AG09309 (cell line): ENCODE measurements at regions not wholly inside any gene's neighbourhood (a gene's known extent, or its start where the extent isn't known, plus 50 kb on each side); places are given as distances from the start of the nearest gene placed in this dataset.

ENCODE experiments used
- DNase-seq: peaks from one replicate; pipeline ENCODE4 v3.0.0-alpha.2; 2010; ENCODE audit warnings: low read depth
- H3K4me3 ChIP-seq: 2 replicates; pipeline ENCODE4 v1.5.1; 2011; ENCODE audit warnings: mild to moderate bottlenecking, low read depth, low read length, moderate library complexity; ENCODE audit not compliant: control insufficient read depth
- TF ChIP-seq, protein P1 (sequence below): IDR thresholded peaks from 2 replicates; pipeline ENCODE4 v1.5.1; 2011; ENCODE audit warnings: mild to moderate bottlenecking, low read depth, low read length, inconsistent platforms; ENCODE audit not compliant: insufficient read depth, control insufficient read depth; ENCODE audit errors: missing control alignments

DNA sequence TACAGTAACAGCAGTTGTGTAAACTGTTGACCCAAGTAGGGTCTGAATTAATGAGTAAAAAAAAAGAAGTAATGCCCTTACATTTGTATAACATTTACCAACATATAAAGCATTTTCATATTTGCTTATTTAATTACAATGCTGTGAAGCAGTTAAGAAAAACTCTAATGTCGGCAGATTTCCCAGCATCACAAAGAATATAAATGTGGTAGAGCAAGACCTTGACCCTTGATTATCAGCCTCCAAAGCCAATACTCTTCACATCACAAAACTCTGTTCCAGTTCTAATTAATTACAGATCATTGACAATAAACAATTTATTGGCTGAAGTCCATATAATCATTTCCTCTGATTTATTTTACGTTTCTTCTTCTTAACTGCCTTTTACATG is 130.2 kb downstream of the DUSP10 start:
- TF ChIP-seq, protein P1, sequence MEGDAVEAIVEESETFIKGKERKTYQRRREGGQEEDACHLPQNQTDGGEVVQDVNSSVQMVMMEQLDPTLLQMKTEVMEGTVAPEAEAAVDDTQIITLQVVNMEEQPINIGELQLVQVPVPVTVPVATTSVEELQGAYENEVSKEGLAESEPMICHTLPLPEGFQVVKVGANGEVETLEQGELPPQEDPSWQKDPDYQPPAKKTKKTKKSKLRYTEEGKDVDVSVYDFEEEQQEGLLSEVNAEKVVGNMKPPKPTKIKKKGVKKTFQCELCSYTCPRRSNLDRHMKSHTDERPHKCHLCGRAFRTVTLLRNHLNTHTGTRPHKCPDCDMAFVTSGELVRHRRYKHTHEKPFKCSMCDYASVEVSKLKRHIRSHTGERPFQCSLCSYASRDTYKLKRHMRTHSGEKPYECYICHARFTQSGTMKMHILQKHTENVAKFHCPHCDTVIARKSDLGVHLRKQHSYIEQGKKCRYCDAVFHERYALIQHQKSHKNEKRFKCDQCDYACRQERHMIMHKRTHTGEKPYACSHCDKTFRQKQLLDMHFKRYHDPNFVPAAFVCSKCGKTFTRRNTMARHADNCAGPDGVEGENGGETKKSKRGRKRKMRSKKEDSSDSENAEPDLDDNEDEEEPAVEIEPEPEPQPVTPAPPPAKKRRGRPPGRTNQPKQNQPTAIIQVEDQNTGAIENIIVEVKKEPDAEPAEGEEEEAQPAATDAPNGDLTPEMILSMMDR = no peak
- no peak for DNase-seq
- no peak overlapping the region for H3K4me3 ChIP-seq

DNA sequence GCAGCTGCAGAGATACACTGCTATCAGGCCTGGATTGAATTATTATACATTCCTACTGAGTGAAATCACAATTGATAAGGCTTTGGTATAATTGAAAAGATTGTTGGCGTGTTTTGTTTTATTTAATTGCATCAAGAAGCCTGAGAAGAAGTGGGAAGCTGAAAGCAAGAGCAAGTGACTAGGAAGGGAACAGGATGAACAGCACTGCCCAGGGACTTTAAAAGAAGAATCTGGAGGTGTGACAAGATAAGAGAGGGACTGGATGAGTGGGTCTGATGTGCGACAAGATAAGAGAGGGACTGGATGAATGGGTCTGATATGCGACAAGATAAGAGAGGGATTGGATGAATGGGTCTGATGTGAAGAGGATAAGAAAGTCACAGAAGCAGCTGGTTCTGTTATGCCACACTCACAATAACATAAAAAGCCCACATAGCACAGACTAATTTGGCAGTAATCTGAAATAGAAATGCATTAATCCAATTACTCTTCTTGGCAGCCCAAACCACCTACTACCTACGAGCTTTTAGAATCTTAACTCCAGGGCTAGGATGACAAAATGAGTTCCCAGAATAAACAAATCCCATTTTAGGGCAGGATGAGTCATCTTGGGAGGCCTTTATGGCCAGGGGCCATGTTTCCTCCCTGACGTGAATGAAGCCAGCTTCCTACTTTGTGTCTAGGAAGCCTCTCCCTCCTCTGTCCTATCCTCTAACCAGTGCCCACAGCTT is 129.7 kb downstream of the DUSP10 start:
- DNase-seq = peak; percentile 61
- H3K4me3 ChIP-seq = no peak overlapping the region
- TF ChIP-seq, protein P1 = no peak

DNA sequence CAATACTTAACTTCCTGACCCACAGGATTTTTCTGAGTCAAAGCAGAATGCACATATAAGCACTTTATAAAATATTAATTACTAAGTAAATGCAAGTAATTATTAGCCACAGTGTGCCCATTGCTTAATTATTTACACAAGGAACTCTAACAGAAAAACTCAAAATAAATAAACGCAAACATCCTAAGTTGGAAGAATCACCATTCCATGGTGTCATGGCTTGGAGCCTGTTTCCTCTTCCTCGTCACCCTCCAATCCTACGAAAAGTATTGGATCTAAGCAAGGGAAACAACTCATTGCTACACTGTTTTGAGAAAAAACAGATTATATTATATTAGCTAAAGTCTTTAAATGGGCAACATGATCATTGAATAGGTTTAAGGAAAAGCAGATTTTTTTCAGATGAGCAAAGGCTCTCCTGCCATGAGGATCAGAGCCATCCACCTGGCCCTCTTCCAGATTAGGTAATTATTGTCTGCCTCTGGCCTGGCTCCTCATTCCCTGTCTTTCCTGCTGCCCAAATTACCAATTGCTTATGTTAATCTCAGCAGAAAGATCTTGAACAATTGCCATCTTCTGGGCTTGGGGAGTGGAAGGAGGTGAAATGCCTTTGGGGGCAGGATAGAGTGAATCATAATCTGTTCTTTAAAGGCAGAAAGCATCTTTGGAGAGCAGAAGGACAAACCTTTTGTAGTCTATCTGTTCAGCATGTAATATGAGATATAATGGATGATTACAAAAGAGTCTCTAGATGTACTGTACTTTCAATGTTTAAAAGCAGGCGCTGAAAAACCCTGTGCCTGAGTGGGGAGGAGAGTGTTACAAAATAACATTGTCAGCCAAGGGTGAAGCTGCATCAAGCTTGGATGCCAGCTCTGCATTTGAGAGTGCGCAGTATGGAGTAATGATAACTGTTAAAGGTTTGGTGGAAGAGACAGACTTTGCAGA is 121.2 kb downstream of the DUSP10 start:
- no peak overlapping the region for H3K4me3 ChIP-seq
- TF ChIP-seq, protein P1 = no peak
- no peak for DNase-seq

DNA sequence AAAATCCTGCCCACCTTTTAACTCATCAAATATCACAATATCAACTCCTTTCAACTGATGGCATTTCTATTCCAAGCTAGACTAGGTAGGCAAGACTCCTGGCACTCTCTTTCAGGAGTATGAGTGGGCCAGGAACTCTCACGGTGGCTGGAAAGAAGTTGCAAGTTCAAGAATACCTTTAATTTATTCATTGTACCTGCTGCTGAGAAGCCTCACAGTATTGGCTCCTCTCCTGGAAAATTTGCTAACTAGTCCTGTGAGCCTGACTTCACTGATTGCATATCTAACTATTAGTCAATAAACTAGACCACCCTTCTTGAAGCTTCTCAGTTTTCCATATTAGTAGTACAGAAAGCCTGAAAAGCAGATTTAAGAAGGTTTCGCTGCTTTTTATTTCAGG is 120.2 kb downstream of the DUSP10 start:
- DNase-seq = no peak
- TF ChIP-seq, protein P1 = no peak

DNA sequence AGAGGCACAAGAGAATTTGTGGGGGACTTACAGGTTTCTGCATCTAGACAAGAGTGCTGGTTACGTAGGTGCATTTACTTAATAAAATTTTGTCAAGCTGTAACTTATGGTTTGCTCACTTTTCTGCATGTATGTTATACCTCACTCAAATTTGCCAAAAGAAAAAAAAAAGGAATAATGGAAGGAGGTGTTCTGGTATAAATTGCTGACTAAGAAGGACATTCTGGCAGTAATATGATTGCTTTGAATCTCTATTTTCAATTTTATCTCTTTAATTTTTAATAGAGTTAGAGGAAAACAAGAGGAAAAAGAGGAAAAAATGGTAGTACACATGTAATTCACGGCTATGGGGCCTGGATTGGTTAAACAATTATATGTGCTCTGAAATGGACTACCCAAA is 119.5 kb downstream of the DUSP10 start:
- no peak for DNase-seq
- no peak overlapping the region for H3K4me3 ChIP-seq
- TF ChIP-seq, protein P1 = no peak

More for the DNA sequence above, 120.2 kb downstream of the DUSP10 start:
- no peak overlapping the region for H3K4me3 ChIP-seq

DNA sequence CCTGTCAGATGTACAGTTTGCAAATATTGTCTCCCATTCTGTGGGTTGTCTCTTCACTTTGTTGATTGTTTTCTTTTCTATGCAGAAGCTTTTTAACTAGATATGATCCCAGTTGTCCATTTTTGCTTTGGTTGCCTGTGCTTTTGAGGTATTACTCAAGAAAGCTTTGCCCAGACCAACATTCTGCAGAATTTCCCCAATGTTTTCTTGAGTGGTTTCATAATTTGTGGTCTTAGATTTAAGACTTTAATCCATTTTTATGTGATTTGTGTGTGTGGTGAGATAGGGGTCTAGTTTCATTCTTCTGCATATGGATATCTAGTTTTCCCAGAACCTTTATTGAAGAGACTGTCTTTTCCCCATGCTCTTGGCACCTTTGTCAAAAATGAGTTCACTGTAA is 116.9 kb downstream of the DUSP10 start:
- DNase-seq = no peak
- no peak overlapping the region for H3K4me3 ChIP-seq
- TF ChIP-seq, protein P1 = no peak
